H1 (cell line): ENCODE measurements at regions not wholly inside any gene's neighbourhood (a gene's known extent, or its start where the extent isn't known, plus 50 kb on each side); places are given as distances from the start of the nearest gene placed in this dataset.

Experiments used
- CTCF ChIA-PET: fragments of 300-600 bp; sonication (Branson Sonifier 250); formaldehyde crosslinking; loops from one replicate; lab custom pipeline; 2021; ENCODE audit not compliant: partially characterized antibody; lab: Charles Lee
- POLR2A ChIA-PET: fragments of 300-600 bp; sonication (Branson Sonifier 250); formaldehyde crosslinking; loops from one replicate; lab custom pipeline; 2021; ENCODE audit warnings: inconsistent platforms; ENCODE audit not compliant: partially characterized antibody; lab: Charles Lee
- DNase-seq, 2 experiments: peaks; one replicate each; pipeline versions ENCODE4 v3.0.0 to v3.0.0-alpha.2; 2010 to 2022; ENCODE audit warnings: low spot score in 2 of 2, low read depth in 1 of 2, mixed read lengths in 1 of 2
- FAIRE-seq: peaks from 2 replicates; lab custom pipeline; 2011; peaks lifted over from hg19 to GRCh38; lab: Jason Lieb, UNC
- H2AFZ ChIP-seq: 2 replicates; pipeline ENCODE4 v1.8.1; 2012; ENCODE audit warnings: low read length, inconsistent platforms
- H2AK5ac ChIP-seq: 2 replicates; pipeline ENCODE4 v1.6.1; 2013; ENCODE audit warnings: low read depth, low read length
- H2BK120ac ChIP-seq: replicated peaks from 2 replicates; pipeline ENCODE3; 2013; ENCODE audit warnings: low read depth, low read length, inconsistent platforms
- H2BK12ac ChIP-seq: 2 replicates; pipeline ENCODE4 v1.6.1; 2013; ENCODE audit warnings: low read depth, low read length
- H2BK15ac ChIP-seq: 2 replicates; pipeline ENCODE4 v1.6.1; 2013; ENCODE audit warnings: low read length
- H2BK20ac ChIP-seq: 2 replicates; pipeline ENCODE4 v1.6.1; 2013; ENCODE audit warnings: low read length
- H2BK5ac ChIP-seq: 2 replicates; pipeline ENCODE4 v1.6.1; 2013; ENCODE audit warnings: low read depth, low read length
- H3K14ac ChIP-seq: 2 replicates; pipeline ENCODE4 v1.6.1; 2013; ENCODE audit warnings: inconsistent platforms; ENCODE audit not compliant: insufficient read length
- H3K18ac ChIP-seq: 2 replicates; pipeline ENCODE4 v1.6.1; 2013; ENCODE audit warnings: low read length; ENCODE audit errors: extremely low read depth
- H3K23ac ChIP-seq: 2 replicates; pipeline ENCODE4 v1.6.1; 2013; ENCODE audit warnings: inconsistent platforms; ENCODE audit not compliant: insufficient read length
- H3K23me2 ChIP-seq: 2 replicates; pipeline ENCODE4 v1.6.1; 2013; ENCODE audit warnings: low read depth, low read length
- H3K27ac ChIP-seq: 2 replicates; pipeline ENCODE4 v1.6.1; 2011; ENCODE audit warnings: low read depth, low read length, inconsistent platforms
- H3K27me3 ChIP-seq, 4 experiments: replicated peaks in 1 of 4; 1 replicate in 1 of 4; 2 replicates in 3 of 4; pipeline versions ENCODE4 v1.6.1 to v1.8.1; 2011 to 2013; ENCODE audit warnings: low read length in 3 of 4, mild to moderate bottlenecking in 3 of 4, inconsistent platforms in 2 of 4, mixed read lengths in 2 of 4, moderate library complexity in 1 of 4; ENCODE audit not compliant: control insufficient read depth in 3 of 4, insufficient read depth in 3 of 4; ENCODE audit errors: extremely low read depth in 1 of 4
- H3K36me3 ChIP-seq, 4 experiments: 2 replicates each; pipeline versions ENCODE4 v1.6.1 to v1.8.1; 2011 to 2013; ENCODE audit warnings: mild to moderate bottlenecking in 4 of 4, low read length in 3 of 4, moderate library complexity in 2 of 4, control low read depth in 1 of 4, inconsistent platforms in 1 of 4; ENCODE audit not compliant: insufficient read depth in 4 of 4, control insufficient read depth in 2 of 4
- H3K4ac ChIP-seq: replicated peaks from 2 replicates; pipeline ENCODE3; 2013; ENCODE audit warnings: low read length, low read depth, mixed read lengths, inconsistent platforms; ENCODE audit not compliant: insufficient read length
- H3K4me1 ChIP-seq, 4 experiments: replicated peaks in 1 of 4; 1 replicate in 1 of 4; 2 replicates in 3 of 4; pipeline versions ENCODE4 v1.6.1 to v1.8.1; 2011 to 2013; ENCODE audit warnings: low read length in 3 of 4, inconsistent platforms in 2 of 4, mixed read lengths in 1 of 4; ENCODE audit not compliant: insufficient read depth in 4 of 4, control insufficient read depth in 3 of 4
- H3K4me2 ChIP-seq, 2 experiments: 2 replicates each; pipeline versions ENCODE4 v1.6.1 to v1.8.1; 2011 to 2013; ENCODE audit warnings: low read depth in 2 of 2, low read length in 2 of 2, control low read depth in 1 of 2, inconsistent platforms in 1 of 2, mild to moderate bottlenecking in 1 of 2; ENCODE audit not compliant: insufficient read depth in 1 of 2
- H3K4me3 ChIP-seq, 4 experiments: fragments of 200-600, 300-600 bp in 1 of 4; sonication (generic), shearing (Covaris generic), sonication (Bioruptor Twin) in 1 of 4; 2 replicates each; pipeline versions ENCODE4 v1.5.1 to v1.8.1; 2011 to 2016; ENCODE audit warnings: low read length in 4 of 4, low read depth in 3 of 4, control low read depth in 2 of 4, inconsistent platforms in 2 of 4, mild to moderate bottlenecking in 2 of 4, mixed read lengths in 1 of 4, moderate library complexity in 1 of 4; ENCODE audit not compliant: insufficient read depth in 2 of 4; ENCODE audit errors: extremely low read depth in 1 of 4
- H3K56ac ChIP-seq: replicated peaks from 2 replicates; pipeline ENCODE3; 2013; ENCODE audit warnings: low read depth, mild to moderate bottlenecking, mixed read lengths, low read length, inconsistent platforms; ENCODE audit not compliant: insufficient read length
- H3K79me1 ChIP-seq: 2 replicates; pipeline ENCODE4 v1.6.1; 2013; ENCODE audit warnings: low read depth, low read length, control low read depth
- H3K79me2 ChIP-seq, 2 experiments: 2 replicates each; pipeline versions ENCODE4 v1.6.1 to v1.8.1; 2012 to 2013; ENCODE audit warnings: low read length in 2 of 2, mild to moderate bottlenecking in 2 of 2, inconsistent platforms in 1 of 2; ENCODE audit not compliant: insufficient read depth in 2 of 2, control insufficient read depth in 1 of 2
- H3K9ac ChIP-seq, 4 experiments: replicated peaks in 1 of 4; 1 replicate in 1 of 4; 2 replicates in 3 of 4; pipeline versions ENCODE4 v1.6.1 to v1.8.1; 2011 to 2013; ENCODE audit warnings: low read depth in 3 of 4, low read length in 3 of 4, control low read depth in 2 of 4, mild to moderate bottlenecking in 2 of 4, moderate library complexity in 2 of 4, inconsistent platforms in 1 of 4; ENCODE audit errors: extremely low read depth in 1 of 4
- H3K9me3 ChIP-seq, 2 experiments: 2 replicates each; pipeline versions ENCODE4 v1.6.1 to v1.8.1; 2012 to 2013; ENCODE audit warnings: mild to moderate bottlenecking in 2 of 2, moderate library complexity in 2 of 2, control low read depth in 1 of 2, inconsistent platforms in 1 of 2, low read depth in 1 of 2, low read length in 1 of 2, mixed read lengths in 1 of 2; ENCODE audit not compliant: insufficient read depth in 2 of 2
- H4K20me1 ChIP-seq, 2 experiments: replicated peaks in 1 of 2; 2 replicates each; pipeline versions ENCODE3 to v1.8.1; 2011 to 2013; ENCODE audit warnings: inconsistent platforms in 2 of 2, low read length in 2 of 2, mild to moderate bottlenecking in 1 of 2; ENCODE audit not compliant: insufficient read depth in 2 of 2, control insufficient read depth in 1 of 2
- H4K5ac ChIP-seq: 2 replicates; pipeline ENCODE4 v1.6.1; 2013; ENCODE audit warnings: low read length, low read depth, mixed read lengths, inconsistent platforms; ENCODE audit not compliant: insufficient read length
- H4K8ac ChIP-seq: 2 replicates; pipeline ENCODE4 v1.8.0; 2013; ENCODE audit warnings: mild to moderate bottlenecking, moderate library complexity, low read length, inconsistent platforms; ENCODE audit not compliant: insufficient read depth; ENCODE audit errors: extremely low read depth
- H4K91ac ChIP-seq: replicated peaks from 2 replicates; pipeline ENCODE3; 2013; ENCODE audit warnings: low read length, mixed read lengths, inconsistent platforms; ENCODE audit not compliant: insufficient read length
- EZH2 ChIP-seq: fragments of 200-600 bp; sonication (generic); IDR thresholded peaks from 2 replicates; pipeline ENCODE4 v1.7.1; 2012; ENCODE audit warnings: low read depth, mild to moderate bottlenecking, moderate library complexity, low read length, inconsistent platforms; ENCODE audit not compliant: severe bottlenecking
- WGBS, 2 experiments: shearing (Covaris generic) in 1 of 2; methylation state at CpG; one replicate each; pipeline versions ENCODE4 v1.1.6 to v1.1.7; 2013 to 2015; ENCODE audit warnings: low lambda C conversion rate in 2 of 2, mixed read lengths in 2 of 2, inconsistent platforms in 1 of 2, low coverage in 1 of 2, missing lambda C conversion rate in 1 of 2; ENCODE audit not compliant: insufficient replicate concordance in 2 of 2, insufficient coverage in 1 of 2, insufficient read length in 1 of 2; ENCODE audit errors: extremely low coverage in 1 of 2, missing lambda C conversion rate in 1 of 2; 5-methylcytosine and 5-hydroxymethylcytosine counted together

GRCh38 chr1:48164571-48164970 is 57.9 kb upstream of the SLC5A9 start:
- CTCF ChIA-PET = no interaction called here
- H3K18ac ChIP-seq = no peak overlapping the region
- no peaks in the 10 kb centered on the region for H3K9me3 ChIP-seq
- H4K8ac ChIP-seq = no peak overlapping the region
- no peak overlapping the region for H2BK15ac ChIP-seq
- H2BK12ac ChIP-seq = no peak overlapping the region
- no peak for DNase-seq
- no peaks in the 10 kb centered on the region for H3K23me2 ChIP-seq
- H3K79me2 ChIP-seq = no peaks in the 10 kb centered on the region
- H2BK20ac ChIP-seq = no peak overlapping the region
- H4K91ac ChIP-seq = no peak overlapping the region
- H3K4me3 ChIP-seq = no peak overlapping the region
- no peak overlapping the region for H3K9ac ChIP-seq
- FAIRE-seq = no peak
- POLR2A ChIA-PET = no interaction called here
- no peaks in the 10 kb centered on the region; a peak in 1 of 7 replicates for H3K4me1 ChIP-seq
- H3K4ac ChIP-seq = no peak overlapping the region
- no peak overlapping the region for H3K14ac ChIP-seq
- H3K23ac ChIP-seq = no peak overlapping the region
- no peak overlapping the region for H2BK120ac ChIP-seq
- no peaks in the 10 kb centered on the region for H3K79me1 ChIP-seq
- H2BK5ac ChIP-seq = no peak overlapping the region
- no peak overlapping the region for H3K56ac ChIP-seq
- WGBS, 2 experiments = 78% methylated on average over 4 of the region's 4 CpGs; no CpG with 5 or more reads in 1 of the 2 experiments
- no peaks in the 10 kb centered on the region for H4K20me1 ChIP-seq
- H3K4me2 ChIP-seq = no peak overlapping the region
- TF ChIP-seq EZH2 = no peak
- H3K27ac ChIP-seq = no peak overlapping the region
- H2AK5ac ChIP-seq = no peak overlapping the region
- no peaks in the 10 kb centered on the region for H3K27me3 ChIP-seq
- H3K36me3 ChIP-seq = no peaks in the 10 kb centered on the region
- no peak overlapping the region for H4K5ac ChIP-seq
- no peak overlapping the region for H2AFZ ChIP-seq
